Femur (tissue), 1 donor: ENCODE measurements at regions not wholly inside any gene's neighbourhood (a gene's known extent, or its start where the extent isn't known, plus 50 kb on each side); places are given as distances from the start of the nearest gene placed in this dataset.

Experiments used
- DNase-seq: peaks from one replicate; pipeline ENCODE4 v3.0.0-alpha.2; 2017

DNA sequence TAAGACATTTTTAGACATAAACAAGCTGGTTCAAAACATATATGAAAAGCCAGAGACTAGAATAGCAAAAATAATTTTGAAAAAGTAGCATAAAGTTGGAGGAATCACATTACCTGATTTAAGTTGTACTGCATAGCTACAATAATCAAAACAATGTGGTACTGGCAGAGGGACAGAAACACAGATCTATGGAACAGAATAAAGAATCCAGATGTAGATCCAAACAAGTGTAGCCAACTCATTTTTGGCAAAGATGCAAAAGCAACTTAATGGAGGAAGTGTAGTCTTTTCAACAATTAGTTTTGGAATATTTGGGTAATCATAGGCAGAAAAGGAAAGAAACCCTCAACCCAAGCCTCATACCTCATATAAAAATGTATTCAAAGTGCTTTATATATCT lies 278.7 kb upstream of the ZNF521 start:
- DNase-seq, result no peak

GRCh38 chr18:25621682-25622081 lies 269.7 kb upstream of the ZNF521 start:
- no peak for DNase-seq

DNA sequence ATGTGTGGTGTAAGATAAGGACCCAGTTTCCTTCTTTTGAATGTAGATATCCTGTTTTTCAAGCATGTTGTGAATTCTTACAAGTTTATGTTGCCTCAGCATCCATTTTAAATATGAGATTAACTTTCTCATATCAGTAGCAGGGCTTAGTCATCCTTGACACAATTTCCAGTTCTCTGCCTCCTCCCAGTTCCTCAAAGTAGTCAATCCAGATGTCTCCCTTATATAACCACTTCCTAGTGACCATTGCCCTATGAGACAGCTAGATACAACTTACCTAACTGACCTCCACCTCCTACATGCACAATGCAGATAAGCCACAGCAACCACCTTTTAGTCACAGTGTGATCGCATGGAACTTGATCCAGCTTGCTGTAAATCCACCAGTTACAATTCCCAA lies 269.2 kb upstream of the ZNF521 start:
- no peak for DNase-seq

DNA sequence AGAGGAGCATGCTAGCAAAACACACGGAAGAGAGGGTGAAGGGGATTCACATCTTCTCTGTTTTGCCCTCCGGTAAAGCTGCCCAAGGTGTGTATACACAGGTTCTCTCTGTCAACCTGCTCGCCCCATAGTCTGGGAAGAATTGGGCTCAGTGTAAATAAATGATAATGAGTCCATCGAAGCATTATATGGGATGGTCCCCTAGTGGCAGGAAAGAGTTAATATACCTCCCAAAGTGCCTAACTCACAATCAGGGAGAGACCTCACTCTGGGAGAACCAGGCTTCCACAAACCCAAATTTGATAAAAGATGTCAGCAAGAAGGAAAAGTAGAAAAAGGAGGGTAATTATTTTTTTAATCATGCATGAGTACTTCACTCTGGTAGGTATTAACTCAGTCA lies 262.2 kb upstream of the ZNF521 start:
- DNase-seq, result no peak

GRCh38 chr18:25612466-25612865 lies 260.5 kb upstream of the ZNF521 start:
- DNase-seq, result no peak

DNA sequence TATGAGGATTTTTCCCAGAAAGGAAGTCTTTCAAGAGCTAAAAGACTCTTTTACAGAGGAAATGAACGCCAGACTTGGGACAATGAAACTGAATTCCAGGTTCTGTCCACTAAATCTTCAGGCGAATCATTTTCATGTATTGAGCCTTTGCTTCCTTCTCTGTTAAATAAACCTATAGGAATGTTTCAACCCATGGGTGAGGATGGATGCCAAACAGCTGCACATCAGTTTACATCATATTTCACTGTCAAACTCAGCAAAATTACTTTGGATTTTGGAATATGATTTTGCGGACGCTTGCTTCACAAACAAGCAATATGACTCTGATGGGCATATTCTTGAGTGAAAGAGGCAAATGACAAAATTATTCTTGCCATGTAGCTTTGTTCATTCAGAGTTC lies 256.1 kb upstream of the ZNF521 start:
- DNase-seq, result no peak

DNA sequence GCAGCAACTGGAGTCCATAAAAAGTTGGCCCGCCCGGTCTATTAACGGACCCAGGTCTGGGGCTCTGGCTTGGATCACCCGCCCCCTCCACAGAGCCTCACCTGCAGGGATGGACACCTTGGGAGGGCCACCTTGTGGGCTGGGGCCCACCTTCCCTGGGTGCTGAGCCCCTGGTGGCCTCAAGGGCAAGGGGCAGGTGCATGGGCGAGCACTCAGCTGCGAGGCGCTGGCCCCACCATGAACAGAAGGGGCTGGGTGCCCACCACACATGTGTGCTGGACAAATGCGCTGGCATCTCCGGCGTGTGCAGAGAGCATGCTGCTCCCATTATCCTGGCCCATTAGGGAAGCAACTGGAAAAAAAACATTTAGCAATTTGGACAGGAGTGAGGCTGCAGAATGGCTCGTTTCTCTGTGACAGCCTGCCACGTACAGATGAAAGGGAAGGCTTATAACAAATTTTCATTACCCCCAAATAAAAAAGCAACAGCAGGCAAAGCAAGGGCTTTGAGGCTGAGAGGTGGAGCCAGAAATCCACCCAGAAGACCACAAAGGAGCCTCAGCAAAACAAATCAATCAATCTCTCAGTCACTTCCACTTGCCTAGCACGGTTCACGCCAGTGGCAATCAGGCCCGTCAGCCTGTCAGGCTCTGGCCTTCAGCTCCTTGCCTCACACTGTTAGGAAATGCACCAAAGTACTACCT lies 253.1 kb upstream of the ZNF521 start:
- peak; percentile 29 for DNase-seq

DNA sequence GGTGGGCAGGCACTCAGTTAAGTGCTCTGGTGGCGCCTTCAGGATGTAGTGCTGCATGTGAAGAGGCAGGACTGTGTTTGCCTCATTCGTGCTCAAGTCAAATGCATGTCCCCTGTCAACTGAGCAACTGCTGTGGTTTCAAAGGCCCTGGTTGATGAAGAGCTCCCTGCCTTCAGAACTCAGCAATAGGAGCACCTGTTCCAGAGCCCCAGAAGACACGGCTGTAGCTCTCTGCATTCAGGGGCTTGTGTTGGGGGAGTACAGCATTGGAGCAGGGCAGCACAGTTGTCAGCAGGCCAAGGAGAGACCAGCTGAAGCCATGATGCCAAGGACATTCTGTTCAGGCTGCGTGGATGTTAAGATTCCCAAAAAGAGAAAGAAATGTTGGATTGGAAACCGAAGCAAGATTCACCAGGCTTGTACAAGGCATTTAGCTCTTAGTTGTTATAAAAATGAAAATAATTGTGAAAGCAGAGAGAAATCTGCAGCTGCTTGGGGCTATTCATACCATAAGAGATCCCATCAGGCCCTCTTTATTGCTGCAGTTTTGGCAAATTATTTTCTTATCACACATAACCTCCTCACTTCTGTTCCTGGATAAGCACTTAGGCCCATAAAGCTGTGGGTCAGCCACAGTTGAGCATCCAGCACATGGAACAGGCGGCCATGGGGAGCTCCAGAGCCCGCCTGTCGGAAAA lies 252.4 kb upstream of the ZNF521 start:
- peak; percentile 50 for DNase-seq

GRCh38 chr18:25599443-25599842 lies 247.5 kb upstream of the ZNF521 start:
- no peak for DNase-seq

DNA sequence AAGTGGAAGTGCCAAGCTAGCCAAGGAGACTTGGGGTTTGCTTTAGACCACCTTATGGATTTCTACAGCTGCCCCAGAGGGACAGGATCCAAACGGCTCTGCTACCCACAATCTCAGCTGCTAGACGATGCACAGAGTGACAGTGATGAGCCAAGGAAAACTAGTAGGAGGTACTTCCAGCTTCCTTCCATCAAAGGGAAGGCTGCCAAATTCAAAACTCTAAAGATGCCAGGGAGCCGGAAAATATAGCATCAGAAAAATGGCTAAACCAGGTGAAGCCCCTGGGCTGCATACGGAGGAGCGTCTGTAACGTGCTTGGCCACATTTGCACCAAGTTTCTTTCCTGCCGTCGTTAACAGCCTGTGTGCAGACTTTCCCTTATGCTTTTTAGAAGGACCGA lies 245.5 kb upstream of the ZNF521 start:
- no peak for DNase-seq

DNA sequence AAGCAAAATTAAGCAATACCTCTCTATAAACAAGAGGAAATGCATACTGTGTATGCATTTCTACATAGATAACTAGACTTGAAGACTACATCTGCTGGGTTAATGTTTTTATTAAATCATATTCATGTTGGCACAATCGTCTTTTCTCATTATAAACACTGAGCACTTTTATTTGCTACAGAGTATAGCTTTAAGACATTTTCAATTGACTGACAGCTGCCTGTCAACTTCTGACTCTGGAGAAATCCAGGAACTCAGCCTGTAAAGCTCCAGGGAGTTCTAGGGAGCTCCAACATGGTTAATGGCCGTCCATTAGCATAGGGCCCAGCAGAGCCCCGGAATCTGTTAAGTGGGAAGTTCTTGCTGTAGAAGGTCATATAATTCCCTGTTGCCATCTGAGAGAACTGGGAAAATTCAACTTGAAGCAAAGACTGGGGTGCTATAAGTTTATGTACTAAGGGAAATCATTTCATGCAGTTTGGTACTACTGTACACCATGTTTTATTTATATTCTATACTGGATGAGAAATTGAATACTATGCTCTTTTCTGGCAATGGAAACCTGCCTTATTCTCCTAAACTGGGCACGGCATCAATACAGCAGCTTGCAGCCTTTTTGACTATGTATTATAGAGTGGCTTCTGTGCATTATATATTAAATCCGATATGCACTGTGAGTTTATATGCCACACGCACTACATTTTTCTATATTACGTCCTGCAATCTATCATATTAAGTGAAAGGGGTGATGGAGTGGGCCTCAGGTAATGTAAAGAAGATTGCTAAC lies 243.5 kb upstream of the ZNF521 start:
- DNase-seq, result no peak

DNA sequence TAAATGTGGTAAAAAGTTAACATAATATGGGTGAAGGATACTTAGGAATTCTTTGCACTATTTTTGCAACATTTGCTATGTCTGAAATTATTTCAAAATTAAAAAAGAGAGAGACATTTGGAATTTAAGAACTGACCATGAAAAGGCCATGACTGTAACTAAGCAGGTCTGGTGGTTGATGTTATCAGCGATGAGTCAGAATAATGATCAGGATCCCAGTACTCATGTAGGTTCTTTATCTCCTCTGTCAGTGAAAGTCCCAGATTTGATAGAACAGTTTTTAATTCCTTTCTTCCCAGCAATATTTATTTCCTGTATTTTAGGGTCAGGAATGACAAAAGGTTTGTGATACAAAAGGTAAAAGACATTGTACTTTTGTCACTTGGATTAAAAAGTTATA lies 242.4 kb upstream of the ZNF521 start:
- DNase-seq, result no peak

- DNase-seq, result no peak
These were observed 240.9 kb upstream of the ZNF521 start for GRCh38 chr18:25592804-25593360.

GRCh38 chr18:25590456-25590855 lies 238.5 kb upstream of the ZNF521 start:
- no peak for DNase-seq

GRCh38 chr18:25587545-25587944 lies 235.6 kb upstream of the ZNF521 start:
- no peak for DNase-seq

GRCh38 chr18:25568986-25569385 lies 217.0 kb upstream of the ZNF521 start:
- DNase-seq, result peak; percentile 31

GRCh38 chr18:25563816-25564683 lies 212.1 kb upstream of the ZNF521 start:
- no peak for DNase-seq

- no peak for DNase-seq
These were observed 211.4 kb upstream of the ZNF521 start for GRCh38 chr18:25563346-25563745.

DNA sequence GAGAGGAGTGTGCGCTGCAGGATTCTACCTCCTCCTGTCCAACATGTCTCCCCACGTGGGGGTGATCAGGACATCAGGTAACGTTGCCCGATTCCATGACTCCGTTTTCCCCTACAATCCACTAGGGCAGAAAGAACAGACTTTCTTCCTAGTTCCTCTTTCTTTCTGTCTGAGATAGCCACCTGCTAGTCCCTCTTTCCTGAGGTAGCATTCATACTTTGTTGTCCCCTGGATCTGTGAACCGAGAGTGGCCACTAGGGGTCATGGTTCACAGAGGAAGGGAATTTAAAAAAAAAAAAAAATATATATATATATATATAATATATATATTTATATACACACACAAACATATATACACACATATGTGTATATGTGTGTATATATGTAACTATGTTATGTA lies 210.0 kb upstream of the ZNF521 start:
- no peak for DNase-seq

DNA sequence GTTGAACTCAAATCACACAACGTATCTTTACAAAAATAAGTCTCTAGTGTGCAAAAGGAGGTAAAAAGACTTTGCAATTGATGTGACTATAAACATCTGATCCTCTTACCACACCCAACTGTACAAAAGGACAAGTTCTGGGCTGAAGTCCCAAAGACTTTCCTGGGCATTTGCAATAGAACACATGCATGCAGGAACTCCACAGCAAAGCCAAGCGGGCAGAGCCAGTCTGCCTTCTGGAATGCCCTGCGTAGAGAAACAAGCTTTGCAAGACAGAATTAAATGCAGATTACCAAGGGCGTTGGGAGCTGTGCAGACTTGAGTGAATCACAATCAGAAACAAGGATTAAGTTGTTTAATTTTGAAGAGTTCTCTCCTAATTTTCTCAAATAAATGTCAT lies 208.4 kb upstream of the ZNF521 start:
- peak; percentile 37 for DNase-seq

GRCh38 chr18:25557011-25557410 lies 205.0 kb upstream of the ZNF521 start:
- no peak for DNase-seq

DNA sequence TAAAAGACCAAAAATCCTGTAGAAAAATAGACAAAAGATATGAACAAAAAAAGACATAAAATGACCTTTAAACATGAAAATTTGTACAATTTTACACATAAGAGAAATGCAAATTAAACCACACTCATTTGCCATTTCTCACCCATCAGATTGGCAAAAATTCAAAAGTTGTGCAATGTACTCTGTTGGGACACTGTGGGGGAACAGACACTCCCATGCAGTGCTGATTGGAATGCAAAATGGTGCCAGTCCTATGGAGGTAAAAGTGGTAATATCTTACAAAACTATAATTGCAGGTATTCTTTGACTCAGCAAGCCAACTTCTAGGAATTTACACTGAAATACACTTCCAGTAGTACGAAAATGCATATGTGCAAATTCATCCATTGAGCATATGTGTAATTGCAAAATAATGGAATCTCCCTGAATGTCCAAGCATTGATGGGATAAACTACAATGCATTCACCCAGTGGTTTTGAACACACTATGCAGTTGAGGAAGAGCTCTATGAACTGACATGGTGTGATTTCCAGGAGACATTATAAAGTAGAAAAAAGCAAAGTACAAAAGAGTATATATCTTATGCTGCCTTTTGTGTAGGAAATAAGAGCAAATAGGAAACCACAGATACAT lies 201.8 kb upstream of the ZNF521 start:
- DNase-seq, result no peak
